ENCODE measurements at regions not wholly inside any gene's neighbourhood (a gene's known extent, or its start where the extent isn't known, plus 50 kb on each side); places are given as distances from the start of the nearest gene placed in this dataset.

- DNase-seq, result no peak
Observed at GRCh38 chr2:71747559-71747958, 294.2 kb downstream of the DYSF start.

GRCh38 chr2:71746946-71747501, 293.7 kb downstream of the DYSF start:
- no peak for DNase-seq

GRCh38 chr2:71744781-71745180, 291.4 kb downstream of the DYSF start:
- DNase-seq, result no peak

GRCh38 chr2:71743995-71744675, 290.8 kb downstream of the DYSF start:
- peak; percentile 53 for DNase-seq

DNA sequence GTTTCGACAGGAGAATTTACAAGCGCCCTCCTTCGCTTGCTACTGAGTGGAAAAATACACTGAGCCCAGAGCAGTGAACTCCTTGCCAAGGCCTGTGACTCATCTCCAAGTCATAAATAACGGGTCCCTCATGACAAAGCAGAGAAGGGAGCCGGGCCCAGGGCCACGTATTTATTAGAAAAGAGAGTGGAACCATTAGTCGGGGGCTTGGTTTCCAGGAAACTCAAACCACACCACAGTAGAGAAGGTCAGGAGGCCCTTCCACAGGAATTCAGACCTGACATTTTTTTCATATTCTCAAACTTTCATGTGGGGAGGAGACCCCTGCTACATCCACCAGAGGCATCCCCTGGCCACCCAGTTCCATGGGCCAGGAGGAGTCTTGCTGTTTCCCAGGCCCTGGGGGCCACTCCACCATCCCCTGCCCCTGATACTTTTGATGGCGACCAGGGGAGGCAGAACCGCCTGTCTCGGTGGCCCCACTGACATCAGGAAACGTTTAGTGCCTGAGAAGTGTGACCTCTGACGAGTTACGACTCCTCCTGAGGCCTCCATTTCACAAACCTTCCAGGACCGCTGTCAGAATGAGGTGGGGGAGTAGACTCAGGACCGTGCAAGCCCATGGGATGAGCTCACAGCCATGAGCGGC, 289.7 kb downstream of the DYSF start:
- DNase-seq, result peak; percentile 99

- DNase-seq, result no peak
Observed at GRCh38 chr2:71736986-71737385, 283.6 kb downstream of the DYSF start.

DNA sequence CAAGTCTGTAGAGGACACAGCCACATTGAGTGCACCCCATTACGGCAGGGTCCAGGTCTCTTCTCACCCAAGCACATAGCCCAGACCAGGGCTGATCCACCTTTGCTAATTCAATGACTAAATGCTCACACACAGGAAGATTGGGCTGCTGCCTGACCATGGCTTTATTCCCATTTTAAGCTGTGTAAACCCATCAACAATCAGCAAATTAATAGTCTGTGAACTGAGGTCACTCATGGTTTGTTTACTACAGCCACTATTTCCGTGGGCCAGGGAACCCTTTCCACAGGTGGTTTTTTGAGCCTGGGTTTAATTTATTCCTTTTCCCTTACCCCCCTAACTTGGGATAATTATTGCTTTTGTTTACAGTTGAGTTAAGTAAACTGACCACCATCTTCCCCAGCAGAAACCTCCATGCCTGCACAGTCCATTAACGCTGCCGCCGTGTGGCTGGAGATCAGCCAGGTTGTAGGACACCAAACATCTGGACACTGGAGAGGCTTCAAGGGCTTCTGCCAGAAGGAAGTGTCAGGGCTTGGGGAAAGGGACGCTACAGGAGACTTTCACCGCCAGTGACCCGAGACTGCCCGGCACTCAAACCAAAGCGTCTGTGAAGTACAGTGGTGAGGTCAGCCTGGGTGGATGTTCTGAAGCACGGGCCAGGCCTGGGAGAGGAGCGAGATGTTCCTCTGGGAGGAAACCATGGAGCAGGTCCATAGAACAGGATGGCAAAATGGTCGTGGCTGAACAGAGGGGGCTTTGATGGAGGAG, 282.9 kb downstream of the DYSF start:
- DNase-seq, result no peak
